ENCODE measurements at regions not wholly inside any gene's neighbourhood (a gene's known extent, or its start where the extent isn't known, plus 50 kb on each side); places are given as distances from the start of the nearest gene placed in this dataset.

DNA sequence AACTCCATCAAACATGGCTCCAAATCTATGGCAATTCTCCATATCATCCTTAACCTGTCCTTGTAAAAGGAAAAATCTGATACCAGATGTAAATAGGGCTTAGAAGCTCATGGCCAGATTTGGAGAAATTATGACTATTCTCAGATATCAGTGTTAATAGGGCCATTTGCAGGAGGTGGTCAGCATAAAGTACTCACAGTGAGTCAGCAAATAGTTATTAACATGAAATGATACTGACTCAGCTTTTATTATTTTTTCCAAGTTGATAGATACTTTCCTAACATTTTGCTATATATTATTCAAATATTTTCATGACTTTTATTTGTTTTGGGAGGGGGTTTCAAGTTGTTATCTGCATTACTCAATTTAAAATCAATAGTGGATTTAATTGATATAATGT is 255.8 kb downstream of the MFSD1 start:
- intact Hi-C loops (cut with DNase I), result no loop called here
- H3K27ac ChIP-seq, result no peak overlapping the region
- DNase-seq, result no peak

DNA sequence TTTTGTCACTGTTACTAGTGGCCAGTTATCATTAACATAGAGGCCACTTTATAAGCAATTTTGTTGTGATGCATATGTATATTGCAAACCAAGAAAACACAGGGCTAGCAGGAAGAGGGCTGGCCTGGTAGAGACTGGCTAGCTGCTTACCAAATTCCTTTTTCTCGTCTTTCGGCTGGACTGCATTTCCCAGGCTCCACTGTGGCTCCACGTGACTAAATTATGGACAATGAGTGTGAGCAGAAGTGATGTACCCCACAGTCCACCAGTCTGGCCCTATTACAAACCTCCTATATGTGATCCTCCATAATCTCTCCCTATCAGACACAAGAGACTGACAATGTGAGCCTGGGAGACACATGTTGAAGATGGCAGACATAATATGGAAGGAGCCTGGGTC is 257.0 kb downstream of the MFSD1 start:
- Histone ChIP-seq H3K36me3 (no peaks in the 10 kb centered on the region), H3K4me1 (no peaks in the 10 kb centered on the region), H3K4me3 (no peak overlapping the region), H3K27ac (no peak overlapping the region), H3K9me3 (no peaks in the 10 kb centered on the region), H3K27me3 (no peaks in the 10 kb centered on the region)
- no peak for TF ChIP-seq POLR2A (IDR thresholded peaks at IDR 0.05)
- TF ChIP-seq, protein P1, sequence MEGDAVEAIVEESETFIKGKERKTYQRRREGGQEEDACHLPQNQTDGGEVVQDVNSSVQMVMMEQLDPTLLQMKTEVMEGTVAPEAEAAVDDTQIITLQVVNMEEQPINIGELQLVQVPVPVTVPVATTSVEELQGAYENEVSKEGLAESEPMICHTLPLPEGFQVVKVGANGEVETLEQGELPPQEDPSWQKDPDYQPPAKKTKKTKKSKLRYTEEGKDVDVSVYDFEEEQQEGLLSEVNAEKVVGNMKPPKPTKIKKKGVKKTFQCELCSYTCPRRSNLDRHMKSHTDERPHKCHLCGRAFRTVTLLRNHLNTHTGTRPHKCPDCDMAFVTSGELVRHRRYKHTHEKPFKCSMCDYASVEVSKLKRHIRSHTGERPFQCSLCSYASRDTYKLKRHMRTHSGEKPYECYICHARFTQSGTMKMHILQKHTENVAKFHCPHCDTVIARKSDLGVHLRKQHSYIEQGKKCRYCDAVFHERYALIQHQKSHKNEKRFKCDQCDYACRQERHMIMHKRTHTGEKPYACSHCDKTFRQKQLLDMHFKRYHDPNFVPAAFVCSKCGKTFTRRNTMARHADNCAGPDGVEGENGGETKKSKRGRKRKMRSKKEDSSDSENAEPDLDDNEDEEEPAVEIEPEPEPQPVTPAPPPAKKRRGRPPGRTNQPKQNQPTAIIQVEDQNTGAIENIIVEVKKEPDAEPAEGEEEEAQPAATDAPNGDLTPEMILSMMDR (IDR thresholded peaks at IDR 0.05), result no peak
- no peak for TF ChIP-seq POLR2AphosphoS5 (IDR thresholded peaks at IDR 0.05)
- no peak for TF ChIP-seq EP300 (IDR thresholded peaks at IDR 0.05)
- WGBS, 2 donors, result 83 to 90% methylated on average over 3 of the region's 3 CpGs
- intact Hi-C loops (cut with DNase I), result no loop called here
- DNase-seq, result no peak

More for the DNA sequence above, 255.8 kb downstream of the MFSD1 start:
- no peaks in the 10 kb centered on the region for H3K27me3 ChIP-seq
- H3K9me3 ChIP-seq, result no peaks in the 10 kb centered on the region
- no peaks in the 10 kb centered on the region for H3K36me3 ChIP-seq
- TF ChIP-seq POLR2A (IDR thresholded peaks at IDR 0.05) (no peak), EP300 (IDR thresholded peaks at IDR 0.05) (no peak), POLR2AphosphoS5 (IDR thresholded peaks at IDR 0.05) (no peak)
- TF ChIP-seq, protein P1 (IDR thresholded peaks at IDR 0.05), result no peak
- H3K4me3 ChIP-seq, result no peak overlapping the region
- no peaks in the 10 kb centered on the region for H3K4me1 ChIP-seq

DNA sequence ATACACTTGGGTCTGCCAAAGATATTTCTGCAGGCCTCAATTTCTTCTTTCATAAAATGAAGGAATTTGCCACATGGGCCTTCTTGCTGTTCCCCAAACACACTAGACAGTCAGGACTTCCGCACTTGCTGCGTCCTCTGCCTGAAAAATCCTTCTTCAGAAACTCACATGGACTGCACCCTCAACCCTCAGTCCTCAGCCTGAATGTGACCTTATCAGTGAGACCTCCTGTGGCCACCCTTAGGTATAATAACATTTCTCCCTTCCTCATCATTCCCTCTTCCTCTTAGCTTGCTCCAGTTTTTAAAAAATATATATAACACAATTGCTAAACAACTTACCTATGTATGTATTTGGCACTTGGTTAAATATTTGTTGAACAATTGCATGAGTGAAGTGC is 257.5 kb downstream of the MFSD1 start:
- no peak for DNase-seq
- H3K36me3 ChIP-seq, result no peaks in the 10 kb centered on the region
- no peaks in the 10 kb centered on the region for H3K27me3 ChIP-seq
- H3K9me3 ChIP-seq, result no peaks in the 10 kb centered on the region
- no peak for TF ChIP-seq POLR2A (IDR thresholded peaks at IDR 0.05)
- no peak overlapping the region for H3K27ac ChIP-seq
- no peak overlapping the region for H3K4me3 ChIP-seq
- 91 to 98% methylated on average over 2 of the region's 2 CpGs for WGBS, 2 donors
- no peaks in the 10 kb centered on the region for H3K4me1 ChIP-seq
- intact Hi-C loops (cut with DNase I), result no loop called here

DNA sequence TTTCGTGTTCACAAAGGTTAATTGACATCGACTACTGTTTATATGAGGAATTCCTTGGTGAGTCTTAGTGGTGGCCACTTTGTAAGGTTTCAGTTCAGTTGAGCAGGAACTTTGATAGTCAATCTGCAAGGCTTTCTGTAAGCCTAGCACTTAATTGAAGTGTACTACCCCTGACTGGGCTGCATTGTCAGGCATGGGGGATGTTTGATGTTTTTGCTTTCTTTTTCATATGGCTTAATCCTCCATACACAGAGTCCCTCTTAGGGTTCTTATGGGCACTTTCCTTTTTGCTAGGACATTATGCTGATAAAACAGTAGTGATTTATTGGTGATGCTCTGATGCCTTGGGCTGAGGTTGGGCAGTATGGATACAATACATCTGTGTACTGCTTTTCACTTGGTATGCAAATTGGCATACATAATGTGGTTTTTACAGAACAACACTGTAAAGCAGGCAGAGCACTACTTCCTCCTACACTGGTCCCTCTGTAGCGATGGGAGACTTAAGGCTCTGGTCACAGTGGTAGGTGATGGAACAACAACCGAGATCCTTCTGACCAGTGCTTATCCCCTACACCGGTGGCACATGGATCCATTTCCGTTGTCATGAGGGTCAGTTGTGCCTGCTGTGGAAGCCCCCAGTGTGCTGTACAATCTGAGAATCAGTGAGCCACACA is 261.0 kb downstream of the MFSD1 start:
- DNase-seq, result no peak
- Histone ChIP-seq H3K4me3 (no peak overlapping the region), H3K27ac (no peak overlapping the region), H3K4me1 (no peaks in the 10 kb centered on the region), H3K27me3 (no peaks in the 10 kb centered on the region), H3K36me3 (no peaks in the 10 kb centered on the region), H3K9me3 (no peaks in the 10 kb centered on the region)
- TF ChIP-seq POLR2A (IDR thresholded peaks at IDR 0.05), result no peak
- TF ChIP-seq EP300 (IDR thresholded peaks at IDR 0.05), result no peak
- TF ChIP-seq, protein P1 (IDR thresholded peaks at IDR 0.05), result no peak
- TF ChIP-seq POLR2AphosphoS5 (IDR thresholded peaks at IDR 0.05), result no peak
- intact Hi-C loops (cut with DNase I), result no loop called here
- WGBS, 2 donors, result 85 to 87% methylated on average over 6 of the region's 6 CpGs

DNA sequence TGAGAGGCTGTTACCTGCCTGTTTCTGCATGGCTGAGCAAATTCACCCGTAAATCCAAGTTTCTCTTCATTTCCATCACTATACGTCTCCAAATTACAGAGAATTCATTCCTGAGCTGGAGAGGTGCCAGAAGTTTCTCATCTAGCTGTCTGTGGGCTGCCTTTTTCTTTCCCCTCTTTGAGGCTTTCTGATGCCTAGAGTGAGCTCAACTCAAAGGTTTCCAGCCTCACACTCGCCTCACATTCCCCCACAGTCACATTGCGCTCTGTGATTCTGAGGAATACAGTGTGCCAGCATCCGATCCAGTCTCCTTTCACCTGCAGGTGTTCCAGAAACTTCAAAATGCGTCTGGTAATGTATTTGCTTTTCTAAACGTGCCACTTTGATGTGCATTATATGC is 267.2 kb downstream of the MFSD1 start, which contains the start of gene IQCJ:
Gene IQCJ (plus strand): TSS at position 229 of the 400 bp plus-strand sequence.
- TF ChIP-seq POLR2A (IDR thresholded peaks at IDR 0.05) (no peak), EP300 (IDR thresholded peaks at IDR 0.05) (no peak), POLR2AphosphoS5 (IDR thresholded peaks at IDR 0.05) (no peak)
- TF ChIP-seq, protein P1 (IDR thresholded peaks at IDR 0.05), result no peak
- no peak for DNase-seq
- Histone ChIP-seq H3K36me3 (no peaks in the 10 kb centered on the region), H3K27ac (no peak within 1 kb of the TSS), H3K4me1 (no peaks in the 10 kb centered on the region), H3K9me3 (no peaks in the 10 kb centered on the region), H3K4me3 (no peak within 1 kb of the TSS), H3K27me3 (no peaks in the 10 kb centered on the region)
- intact Hi-C loops (cut with DNase I), result no loop called here
- WGBS, 2 donors, result 54 to 63% methylated on average over 7 of the region's 7 CpGs
